DND-41 (cell line): ENCODE measurements at regions not wholly inside any gene's neighbourhood (a gene's known extent, or its start where the extent isn't known, plus 50 kb on each side); places are given as distances from the start of the nearest gene placed in this dataset.

Experiments
- EZH2 ChIP-seq: IDR thresholded peaks from 3 replicates; pipeline ENCODE4 v1.6.1; 2012; ENCODE audit warnings: borderline replicate concordance, low read depth, mild to moderate bottlenecking, moderate library complexity, low read length, inconsistent platforms; ENCODE audit not compliant: severe bottlenecking
- TF ChIP-seq, protein P1 (sequence below): IDR thresholded peaks from 2 replicates; pipeline ENCODE4 v1.5.1; 2012; ENCODE audit warnings: borderline replicate concordance, low read length, moderate library complexity, mild to moderate bottlenecking; ENCODE audit not compliant: poor library complexity, severe bottlenecking; ENCODE audit errors: extremely low read depth

- no peak for TF ChIP-seq EZH2
- TF ChIP-seq, protein P1, sequence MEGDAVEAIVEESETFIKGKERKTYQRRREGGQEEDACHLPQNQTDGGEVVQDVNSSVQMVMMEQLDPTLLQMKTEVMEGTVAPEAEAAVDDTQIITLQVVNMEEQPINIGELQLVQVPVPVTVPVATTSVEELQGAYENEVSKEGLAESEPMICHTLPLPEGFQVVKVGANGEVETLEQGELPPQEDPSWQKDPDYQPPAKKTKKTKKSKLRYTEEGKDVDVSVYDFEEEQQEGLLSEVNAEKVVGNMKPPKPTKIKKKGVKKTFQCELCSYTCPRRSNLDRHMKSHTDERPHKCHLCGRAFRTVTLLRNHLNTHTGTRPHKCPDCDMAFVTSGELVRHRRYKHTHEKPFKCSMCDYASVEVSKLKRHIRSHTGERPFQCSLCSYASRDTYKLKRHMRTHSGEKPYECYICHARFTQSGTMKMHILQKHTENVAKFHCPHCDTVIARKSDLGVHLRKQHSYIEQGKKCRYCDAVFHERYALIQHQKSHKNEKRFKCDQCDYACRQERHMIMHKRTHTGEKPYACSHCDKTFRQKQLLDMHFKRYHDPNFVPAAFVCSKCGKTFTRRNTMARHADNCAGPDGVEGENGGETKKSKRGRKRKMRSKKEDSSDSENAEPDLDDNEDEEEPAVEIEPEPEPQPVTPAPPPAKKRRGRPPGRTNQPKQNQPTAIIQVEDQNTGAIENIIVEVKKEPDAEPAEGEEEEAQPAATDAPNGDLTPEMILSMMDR: no peak
Observed at GRCh38 chr3:44111482-44111881, 130.2 kb upstream of the TOPAZ1 start.
